ENCODE measurements at regions not wholly inside any gene's neighbourhood (a gene's known extent, or its start where the extent isn't known, plus 50 kb on each side); places are given as distances from the start of the nearest gene placed in this dataset.

DNA sequence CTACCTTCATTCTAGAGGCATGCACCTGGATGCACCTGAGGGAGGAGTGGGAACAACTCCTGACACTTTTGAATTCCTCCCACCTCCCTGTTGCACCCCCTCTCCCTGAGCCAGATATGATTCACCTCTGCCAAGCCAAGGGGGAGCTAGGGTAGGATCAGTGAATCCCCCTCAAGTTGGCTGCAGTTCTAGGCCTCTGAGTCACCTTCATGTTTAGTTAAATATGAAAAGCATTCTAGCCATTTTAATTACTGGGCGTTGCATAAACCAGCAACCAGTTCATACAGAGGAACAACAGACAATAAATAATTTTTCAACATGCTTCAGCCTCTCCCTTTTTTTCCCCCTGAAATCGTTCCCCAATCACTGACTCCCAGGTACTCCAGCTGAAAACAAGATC is 1440.2 kb downstream of the ADGRL3 start:
- no peak for TF ChIP-seq MAFK (IDR thresholded peaks at IDR 0.05; ENCODE audit: low read depth, low read length)
- no peak for TF ChIP-seq MXI1 (IDR thresholded peaks at IDR 0.05; ENCODE audit: borderline replicate concordance, low read depth, low read length)
- TF ChIP-seq, protein P1, sequence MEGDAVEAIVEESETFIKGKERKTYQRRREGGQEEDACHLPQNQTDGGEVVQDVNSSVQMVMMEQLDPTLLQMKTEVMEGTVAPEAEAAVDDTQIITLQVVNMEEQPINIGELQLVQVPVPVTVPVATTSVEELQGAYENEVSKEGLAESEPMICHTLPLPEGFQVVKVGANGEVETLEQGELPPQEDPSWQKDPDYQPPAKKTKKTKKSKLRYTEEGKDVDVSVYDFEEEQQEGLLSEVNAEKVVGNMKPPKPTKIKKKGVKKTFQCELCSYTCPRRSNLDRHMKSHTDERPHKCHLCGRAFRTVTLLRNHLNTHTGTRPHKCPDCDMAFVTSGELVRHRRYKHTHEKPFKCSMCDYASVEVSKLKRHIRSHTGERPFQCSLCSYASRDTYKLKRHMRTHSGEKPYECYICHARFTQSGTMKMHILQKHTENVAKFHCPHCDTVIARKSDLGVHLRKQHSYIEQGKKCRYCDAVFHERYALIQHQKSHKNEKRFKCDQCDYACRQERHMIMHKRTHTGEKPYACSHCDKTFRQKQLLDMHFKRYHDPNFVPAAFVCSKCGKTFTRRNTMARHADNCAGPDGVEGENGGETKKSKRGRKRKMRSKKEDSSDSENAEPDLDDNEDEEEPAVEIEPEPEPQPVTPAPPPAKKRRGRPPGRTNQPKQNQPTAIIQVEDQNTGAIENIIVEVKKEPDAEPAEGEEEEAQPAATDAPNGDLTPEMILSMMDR (conservative IDR thresholded peaks at IDR 0.05; ENCODE audit: low read depth, low read length) = no peak
- no peak for TF ChIP-seq SMC3 (IDR thresholded peaks at IDR 0.05; ENCODE audit: low read depth, low read length)
- no peak for TF ChIP-seq POLR2A (IDR thresholded peaks at IDR 0.05; ENCODE audit: low read depth, low read length)
- TF ChIP-seq CEBPB (IDR thresholded peaks at IDR 0.05; ENCODE audit: low read depth, low read length) = no peak
- TF ChIP-seq RFX5 (IDR thresholded peaks at IDR 0.05; ENCODE audit: low read depth, low read length) = no peak

Data from IMR-90 (cell line).